K562 (cell line): ENCODE measurements at regions not wholly inside any gene's neighbourhood (a gene's known extent, or its start where the extent isn't known, plus 50 kb on each side); places are given as distances from the start of the nearest gene placed in this dataset.
"Not testable (repeated sequence)": the region's sequence is repeated elsewhere in the genome, so short reads cannot be mapped to it uniquely, and the experiment has no call there.

Experiments
- ZNF146 ChIP-seq: IDR thresholded peaks from one replicate; pipeline ENCODE4 v1.6.1; 2018; ENCODE audit warnings: missing compliant biosample characterization; ENCODE audit not compliant: unreplicated experiment
- ZNF274 ChIP-seq: IDR thresholded peaks from 2 replicates; pipeline ENCODE4 v1.6.1; 2011; ENCODE audit warnings: low read depth, mild to moderate bottlenecking, low read length, moderate library complexity, borderline replicate concordance
- ZNF324 ChIP-seq: fragments of 250-450 bp; sonication (Bioruptor Pico); IDR thresholded peaks from 2 replicates; pipeline ENCODE4 v1.4.0; 2020; ENCODE audit warnings: mild to moderate bottlenecking

GRCh38 chr3:16073990-16074671 lies 100.3 kb upstream of the GALNT15 start:
- TF ChIP-seq ZNF274; ZNF324; ZNF146 (CRISPR knock-in tag): not testable (repeated sequence)
